ENCODE measurements at regions not wholly inside any gene's neighbourhood (a gene's known extent, or its start where the extent isn't known, plus 50 kb on each side); places are given as distances from the start of the nearest gene placed in this dataset.

GRCh38 chr18:55085557-55086285 lies 126.5 kb upstream of the CCDC68 start:
- TF ChIP-seq POLR2A (IDR thresholded peaks at IDR 0.05) (no peak), POLR2AphosphoS5 (IDR thresholded peaks at IDR 0.05) (no peak), CTCF (IDR thresholded peaks at IDR 0.05) (no peak)
- Histone ChIP-seq H3K4me1 (replicated peaks) (no peaks in the 10 kb centered on the region), H3K27ac (no peak overlapping the region), H3K27me3 (replicated peaks; ENCODE audit: insufficient read depth) (no peaks in the 10 kb centered on the region), H3K9me3 (no peaks in the 10 kb centered on the region), H3K4me3 (no peak overlapping the region), H3K36me3 (no peaks in the 10 kb centered on the region)
- WGBS, result 93% methylated on average over 4 of the region's 4 CpGs
- DNase-seq (ENCODE audit: low spot score), result no peak
- intact Hi-C loops (cut with DNase I), result no loop called here

GRCh38 chr18:55084550-55084949 lies 125.3 kb upstream of the CCDC68 start:
- no peak overlapping the region for H3K27ac ChIP-seq
- no peaks in the 10 kb centered on the region for H3K4me1 ChIP-seq (replicated peaks)
- no peak for DNase-seq (ENCODE audit: low spot score)
- no peaks in the 10 kb centered on the region for H3K9me3 ChIP-seq
- H3K4me3 ChIP-seq, result no peak overlapping the region
- no peaks in the 10 kb centered on the region for H3K36me3 ChIP-seq
- H3K27me3 ChIP-seq (replicated peaks; ENCODE audit: insufficient read depth), result no peaks in the 10 kb centered on the region
- TF ChIP-seq POLR2A (IDR thresholded peaks at IDR 0.05) (no peak), POLR2AphosphoS5 (IDR thresholded peaks at IDR 0.05) (no peak), CTCF (IDR thresholded peaks at IDR 0.05) (no peak)
- intact Hi-C loops (cut with DNase I), result no loop called here
- WGBS, result 74% methylated on average over 1 of the region's 1 CpG

- H3K4me3 ChIP-seq, result no peak overlapping the region
- no peaks in the 10 kb centered on the region for H3K27me3 ChIP-seq (replicated peaks; ENCODE audit: insufficient read depth)
- DNase-seq (ENCODE audit: low spot score), result no peak
- TF ChIP-seq CTCF (IDR thresholded peaks at IDR 0.05) (no peak), POLR2AphosphoS5 (IDR thresholded peaks at IDR 0.05) (no peak), POLR2A (IDR thresholded peaks at IDR 0.05) (no peak)
- WGBS, result 97% methylated on average over 1 of the region's 1 CpG
- no peaks in the 10 kb centered on the region for H3K36me3 ChIP-seq
- no peaks in the 10 kb centered on the region for H3K9me3 ChIP-seq
- H3K4me1 ChIP-seq (replicated peaks), result no peaks in the 10 kb centered on the region
- intact Hi-C loops (cut with DNase I), result no loop called here
- H3K27ac ChIP-seq, result no peak overlapping the region
These were observed 124.2 kb upstream of the CCDC68 start for GRCh38 chr18:55083461-55083860.

- TF ChIP-seq CTCF (IDR thresholded peaks at IDR 0.05) (no peak), POLR2A (IDR thresholded peaks at IDR 0.05) (no peak), POLR2AphosphoS5 (IDR thresholded peaks at IDR 0.05) (no peak)
- intact Hi-C loops (cut with DNase I), result no loop called here
- WGBS, result 34% methylated on average over 17 of the region's 17 CpGs
- H3K27ac ChIP-seq, result no peak overlapping the region
- no peaks in the 10 kb centered on the region for H3K9me3 ChIP-seq
- no peak for DNase-seq (ENCODE audit: low spot score)
- H3K4me1 ChIP-seq (replicated peaks), result no peaks in the 10 kb centered on the region
- no peak overlapping the region for H3K4me3 ChIP-seq
- no peaks in the 10 kb centered on the region for H3K27me3 ChIP-seq (replicated peaks; ENCODE audit: insufficient read depth)
- no peaks in the 10 kb centered on the region for H3K36me3 ChIP-seq
These were observed 120.5 kb upstream of the CCDC68 start for GRCh38 chr18:55079481-55080355.

Measured in prostate gland (tissue), 2 donors.